HUES6 (cell line): ENCODE measurements at regions not wholly inside any gene's neighbourhood (a gene's known extent, or its start where the extent isn't known, plus 50 kb on each side); places are given as distances from the start of the nearest gene placed in this dataset.
"Not testable (repeated sequence)": the region's sequence is repeated elsewhere in the genome, so short reads cannot be mapped to it uniquely, and the experiment has no call there.

ENCODE experiments used
- H3K27ac ChIP-seq: 2 replicates; pipeline ENCODE4 v1.7.0; 2013; ENCODE audit warnings: low read depth, mild to moderate bottlenecking, low read length, inconsistent platforms
- H3K27me3 ChIP-seq: 2 replicates; pipeline ENCODE4 v1.6.1; 2013; ENCODE audit warnings: low read length; ENCODE audit not compliant: control insufficient read depth, insufficient read depth
- H3K36me3 ChIP-seq: 2 replicates; pipeline ENCODE4 v1.6.1; 2013; ENCODE audit warnings: low read length; ENCODE audit not compliant: control insufficient read depth, insufficient read depth
- H3K4me1 ChIP-seq: 2 replicates; pipeline ENCODE4 v1.6.1; 2013; ENCODE audit warnings: low read length; ENCODE audit not compliant: control insufficient read depth, insufficient read depth
- H3K4me3 ChIP-seq: 2 replicates; pipeline ENCODE4 v1.5.1; 2013; ENCODE audit warnings: low read depth, low read length
- H3K9ac ChIP-seq: one replicate; pipeline ENCODE4 v1.6.1; 2013; ENCODE audit warnings: mild to moderate bottlenecking, low read length
- H3K9me3 ChIP-seq: 2 replicates; pipeline ENCODE4 v1.6.1; 2013; ENCODE audit warnings: low read depth, low read length; ENCODE audit not compliant: control insufficient read depth, insufficient read depth

GRCh38 chr9:67109859-67110258 is 117.5 kb upstream of the SPATA31A3 start:
- not testable (repeated sequence) for H3K36me3 ChIP-seq, H3K9me3 ChIP-seq, H3K27ac ChIP-seq, H3K4me1 ChIP-seq, H3K4me3 ChIP-seq, H3K27me3 ChIP-seq, H3K9ac ChIP-seq

GRCh38 chr9:67106659-67107058 is 114.3 kb upstream of the SPATA31A3 start:
- not testable (repeated sequence) for H3K27me3 ChIP-seq, H3K4me3 ChIP-seq, H3K4me1 ChIP-seq, H3K9me3 ChIP-seq, H3K36me3 ChIP-seq, H3K27ac ChIP-seq, H3K9ac ChIP-seq

- not testable (repeated sequence) for H3K9ac ChIP-seq, H3K36me3 ChIP-seq, H3K27me3 ChIP-seq, H3K9me3 ChIP-seq, H3K27ac ChIP-seq, H3K4me3 ChIP-seq, H3K4me1 ChIP-seq
Measured at GRCh38 chr9:67102506-67103276, 110.3 kb upstream of the SPATA31A3 start.

GRCh38 chr9:67091104-67091503 is 98.8 kb upstream of the SPATA31A3 start:
- H3K9ac ChIP-seq, H3K27ac ChIP-seq, H3K4me3 ChIP-seq, H3K9me3 ChIP-seq, H3K4me1 ChIP-seq, H3K27me3 ChIP-seq, H3K36me3 ChIP-seq: not testable (repeated sequence)

- H3K27ac ChIP-seq, result not testable (repeated sequence)
Measured at GRCh38 chr9:67086862-67087261, 94.5 kb upstream of the SPATA31A3 start.

GRCh38 chr9:67066140-67066539 is 73.8 kb upstream of the SPATA31A3 start:
- H3K4me3 ChIP-seq, result not testable (repeated sequence)

More at GRCh38 chr9:67086862-67087261, 94.5 kb upstream of the SPATA31A3 start:
- H3K4me3 ChIP-seq, H3K9ac ChIP-seq, H3K36me3 ChIP-seq, H3K27me3 ChIP-seq, H3K4me1 ChIP-seq, H3K9me3 ChIP-seq: not testable (repeated sequence)

GRCh38 chr9:67058898-67059715 is 66.8 kb upstream of the SPATA31A3 start:
- H3K4me3 ChIP-seq, result peak overlapping the region; percentile 45
- H3K36me3 ChIP-seq, H3K9me3 ChIP-seq, H3K27ac ChIP-seq, H3K27me3 ChIP-seq, H3K9ac ChIP-seq, H3K4me1 ChIP-seq: not testable (repeated sequence)

More at GRCh38 chr9:67066140-67066539, 73.8 kb upstream of the SPATA31A3 start:
- H3K9ac ChIP-seq, H3K27ac ChIP-seq, H3K36me3 ChIP-seq, H3K9me3 ChIP-seq, H3K4me1 ChIP-seq, H3K27me3 ChIP-seq: not testable (repeated sequence)
